Cardiac muscle cell (in vitro differentiated cells and primary cell): ENCODE measurements at regions not wholly inside any gene's neighbourhood (a gene's known extent, or its start where the extent isn't known, plus 50 kb on each side); places are given as distances from the start of the nearest gene placed in this dataset.

Source experiments
- DNase-seq, 2 donors: peaks; one replicate each; pipeline versions ENCODE4 v3.0.0 to v3.0.0-alpha.2; 2010 to 2017; ENCODE audit warnings: low read depth in 1 of 2, low spot score in 1 of 2
- H3K27ac ChIP-seq: fragments of 200-600 bp; sonication (generic); 2 replicates; pipeline ENCODE4 v1.5.1; 2016
- H3K27me3 ChIP-seq: fragments of 200-600 bp; sonication (generic); 2 replicates; pipeline ENCODE4 v1.6.0; 2016; ENCODE audit warnings: control low read depth
- H3K36me3 ChIP-seq: fragments of 200-600 bp; sonication (generic); 2 replicates; pipeline ENCODE4 v1.5.1; 2016; ENCODE audit warnings: control low read depth
- H3K4me1 ChIP-seq: fragments of 200-600 bp; sonication (generic); 2 replicates; pipeline ENCODE4 v1.8.1; 2017; ENCODE audit warnings: low read depth, mild to moderate bottlenecking, mixed run types
- H3K4me3 ChIP-seq: fragments of 200-600 bp; sonication (generic); 2 replicates; pipeline ENCODE4 v1.5.1; 2016; ENCODE audit warnings: mild to moderate bottlenecking
- H3K9me3 ChIP-seq: fragments of 200-600 bp; sonication (generic); 2 replicates; pipeline ENCODE4 v1.5.1; 2017; ENCODE audit warnings: low read depth, mild to moderate bottlenecking, control low read depth
- TF ChIP-seq, protein P1 (sequence below): IDR thresholded peaks from 2 replicates; pipeline ENCODE4 v1.5.1; 2012; ENCODE audit warnings: low read depth, mild to moderate bottlenecking, low read length

DNA sequence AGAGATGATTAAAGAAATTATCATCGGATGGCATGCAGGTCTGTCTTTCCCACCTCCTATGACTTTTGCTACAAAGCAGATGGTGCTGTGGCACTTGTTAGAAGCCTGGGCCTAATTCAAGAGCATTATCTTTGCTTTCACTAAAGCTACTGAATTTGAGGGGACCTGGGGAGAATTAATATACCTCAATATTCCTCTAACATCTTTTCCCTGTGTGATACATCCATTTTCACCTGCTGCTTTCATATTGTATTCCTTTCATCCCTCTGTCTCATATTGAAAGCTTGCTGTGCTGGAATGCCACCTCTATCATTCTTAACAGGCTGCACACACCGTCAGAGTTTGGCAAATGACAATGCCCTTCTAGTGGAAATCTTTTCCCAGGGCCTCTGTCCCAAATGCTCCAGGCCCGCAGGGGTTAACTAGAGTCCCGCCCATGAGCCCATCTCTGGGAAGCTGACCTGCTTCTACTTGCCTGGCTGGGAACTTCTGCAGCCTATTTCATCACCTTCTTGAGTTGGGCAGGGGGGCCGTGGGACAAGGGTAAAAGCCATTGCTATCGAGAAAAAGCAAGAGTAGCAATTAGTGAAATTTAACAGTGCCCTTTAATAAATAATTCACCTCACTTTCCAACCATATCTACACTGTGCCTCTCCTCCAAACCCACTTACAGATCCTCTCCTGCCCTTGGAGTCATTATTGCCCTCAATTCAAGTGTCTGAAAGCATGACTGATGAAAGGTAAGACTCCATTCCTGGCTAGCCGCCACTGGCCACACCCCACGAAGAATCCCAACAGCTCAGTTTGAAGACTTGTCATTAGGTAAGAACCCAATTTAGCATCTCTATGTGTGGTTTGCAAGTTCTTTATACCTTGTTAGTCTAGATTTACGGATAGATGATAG lies 126.7 kb upstream of the BTG1 start:
- no peak for DNase-seq
- no peak overlapping the region for H3K27ac ChIP-seq
- TF ChIP-seq, protein P1, sequence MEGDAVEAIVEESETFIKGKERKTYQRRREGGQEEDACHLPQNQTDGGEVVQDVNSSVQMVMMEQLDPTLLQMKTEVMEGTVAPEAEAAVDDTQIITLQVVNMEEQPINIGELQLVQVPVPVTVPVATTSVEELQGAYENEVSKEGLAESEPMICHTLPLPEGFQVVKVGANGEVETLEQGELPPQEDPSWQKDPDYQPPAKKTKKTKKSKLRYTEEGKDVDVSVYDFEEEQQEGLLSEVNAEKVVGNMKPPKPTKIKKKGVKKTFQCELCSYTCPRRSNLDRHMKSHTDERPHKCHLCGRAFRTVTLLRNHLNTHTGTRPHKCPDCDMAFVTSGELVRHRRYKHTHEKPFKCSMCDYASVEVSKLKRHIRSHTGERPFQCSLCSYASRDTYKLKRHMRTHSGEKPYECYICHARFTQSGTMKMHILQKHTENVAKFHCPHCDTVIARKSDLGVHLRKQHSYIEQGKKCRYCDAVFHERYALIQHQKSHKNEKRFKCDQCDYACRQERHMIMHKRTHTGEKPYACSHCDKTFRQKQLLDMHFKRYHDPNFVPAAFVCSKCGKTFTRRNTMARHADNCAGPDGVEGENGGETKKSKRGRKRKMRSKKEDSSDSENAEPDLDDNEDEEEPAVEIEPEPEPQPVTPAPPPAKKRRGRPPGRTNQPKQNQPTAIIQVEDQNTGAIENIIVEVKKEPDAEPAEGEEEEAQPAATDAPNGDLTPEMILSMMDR = no peak

DNA sequence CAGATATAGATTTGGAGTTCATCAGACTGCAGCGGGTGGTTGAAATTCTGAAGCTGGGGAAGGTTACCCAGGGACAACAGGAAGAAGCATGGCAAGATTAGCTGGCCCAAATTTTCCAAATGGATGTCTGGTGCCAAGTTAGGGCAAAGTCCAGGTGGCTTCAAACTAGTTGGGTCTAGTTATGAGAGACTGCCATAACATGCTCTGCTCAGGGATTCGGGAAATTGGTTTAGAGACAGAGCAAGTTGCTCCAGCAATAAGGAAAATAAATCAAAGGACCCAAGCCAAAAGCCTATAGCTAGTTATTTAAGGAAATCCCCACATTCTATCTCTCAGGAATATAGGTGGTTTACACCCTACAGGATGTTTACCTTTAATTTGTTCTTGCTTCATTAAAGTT lies 125.7 kb upstream of the BTG1 start:
- H3K4me3 ChIP-seq = no peak overlapping the region
- TF ChIP-seq, protein P1 = no peak
- DNase-seq = no peak
- no peaks in the 10 kb centered on the region for H3K36me3 ChIP-seq
- H3K4me1 ChIP-seq = no peaks in the 10 kb centered on the region
- no peaks in the 10 kb centered on the region for H3K9me3 ChIP-seq
- no peak overlapping the region for H3K27ac ChIP-seq
- no peaks in the 10 kb centered on the region for H3K27me3 ChIP-seq

More for the DNA sequence above, 126.7 kb upstream of the BTG1 start:
- H3K9me3 ChIP-seq = no peaks in the 10 kb centered on the region
- no peak overlapping the region for H3K4me3 ChIP-seq
- H3K4me1 ChIP-seq = no peaks in the 10 kb centered on the region
- H3K27me3 ChIP-seq = no peaks in the 10 kb centered on the region
- no peaks in the 10 kb centered on the region for H3K36me3 ChIP-seq

DNA sequence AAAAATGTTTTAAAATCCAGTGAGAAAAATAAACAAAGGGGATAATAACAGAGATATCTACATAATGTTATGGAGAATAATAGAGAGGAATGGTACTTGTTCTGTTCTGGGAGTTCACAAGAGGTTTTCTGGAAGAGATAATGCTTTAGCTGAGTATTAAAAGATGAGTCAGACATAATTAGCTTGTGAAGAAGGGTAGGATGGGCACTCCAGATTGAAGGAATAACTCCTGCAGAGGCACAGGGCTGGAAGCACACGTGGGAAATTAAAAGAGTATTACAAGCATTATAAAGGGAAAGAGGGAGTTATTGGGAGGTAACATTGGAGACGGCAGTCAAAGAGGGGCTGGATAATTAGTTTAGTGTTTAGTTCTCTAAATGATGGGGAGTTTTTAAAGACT lies 124.9 kb upstream of the BTG1 start:
- DNase-seq = no peak
- Histone ChIP-seq H3K4me1 (no peaks in the 10 kb centered on the region), H3K4me3 (no peak overlapping the region), H3K36me3 (no peaks in the 10 kb centered on the region), H3K27ac (no peak overlapping the region), H3K9me3 (no peaks in the 10 kb centered on the region), H3K27me3 (no peaks in the 10 kb centered on the region)
- TF ChIP-seq, protein P1 = no peak

DNA sequence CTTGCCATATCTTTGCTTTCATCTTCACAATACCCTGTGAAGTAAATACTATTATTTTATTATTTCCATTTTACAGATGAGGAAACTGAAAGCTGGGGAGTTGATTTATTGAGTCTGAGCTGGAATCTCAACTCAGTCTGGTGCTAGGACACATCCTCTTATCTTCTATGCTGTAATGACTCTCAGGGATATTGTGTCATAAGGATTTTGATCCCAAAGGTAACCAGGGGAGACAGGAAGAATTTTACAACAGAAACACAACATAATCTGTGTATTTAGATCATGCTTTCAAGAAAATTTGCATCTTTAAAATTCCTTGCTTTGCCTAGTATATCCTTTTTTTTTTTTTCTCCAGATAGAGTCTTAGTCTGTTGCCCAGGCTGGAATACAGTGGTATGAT lies 123.3 kb upstream of the BTG1 start:
- no peaks in the 10 kb centered on the region for H3K4me1 ChIP-seq

DNA sequence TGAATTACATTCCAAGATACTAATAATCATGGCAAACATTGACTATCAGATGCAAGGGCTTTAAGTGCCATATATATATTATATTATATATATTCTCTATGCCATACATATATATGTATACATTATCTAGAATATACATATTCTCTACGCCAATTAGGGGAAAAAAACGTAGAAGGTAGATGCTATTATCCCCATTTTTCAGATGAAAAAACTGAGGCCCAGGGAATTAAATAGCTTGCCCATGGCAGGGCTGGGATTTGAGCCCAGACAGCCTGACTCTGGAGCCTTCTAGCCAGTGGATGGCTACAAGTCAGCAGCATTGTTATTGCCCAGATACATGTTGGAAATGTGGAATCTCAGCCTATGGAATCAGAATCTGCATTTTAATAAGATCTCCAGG lies 116.0 kb upstream of the BTG1 start:
- Histone ChIP-seq H3K36me3 (no peaks in the 10 kb centered on the region), H3K4me3 (no peak overlapping the region), H3K9me3 (no peaks in the 10 kb centered on the region), H3K4me1 (peaks cover 11% of the 10 kb centered on the region), H3K27ac (no peak overlapping the region), H3K27me3 (no peaks in the 10 kb centered on the region)
- TF ChIP-seq, protein P1 = no peak
- no peak for DNase-seq

More for the DNA sequence above, 123.3 kb upstream of the BTG1 start:
- Histone ChIP-seq H3K27ac (no peak overlapping the region), H3K9me3 (no peaks in the 10 kb centered on the region), H3K27me3 (no peaks in the 10 kb centered on the region), H3K4me3 (no peak overlapping the region), H3K36me3 (no peaks in the 10 kb centered on the region)
- no peak for DNase-seq
- TF ChIP-seq, protein P1 = no peak
